ENCODE measurements at regions not wholly inside any gene's neighbourhood (a gene's known extent, or its start where the extent isn't known, plus 50 kb on each side); places are given as distances from the start of the nearest gene placed in this dataset.

DNA sequence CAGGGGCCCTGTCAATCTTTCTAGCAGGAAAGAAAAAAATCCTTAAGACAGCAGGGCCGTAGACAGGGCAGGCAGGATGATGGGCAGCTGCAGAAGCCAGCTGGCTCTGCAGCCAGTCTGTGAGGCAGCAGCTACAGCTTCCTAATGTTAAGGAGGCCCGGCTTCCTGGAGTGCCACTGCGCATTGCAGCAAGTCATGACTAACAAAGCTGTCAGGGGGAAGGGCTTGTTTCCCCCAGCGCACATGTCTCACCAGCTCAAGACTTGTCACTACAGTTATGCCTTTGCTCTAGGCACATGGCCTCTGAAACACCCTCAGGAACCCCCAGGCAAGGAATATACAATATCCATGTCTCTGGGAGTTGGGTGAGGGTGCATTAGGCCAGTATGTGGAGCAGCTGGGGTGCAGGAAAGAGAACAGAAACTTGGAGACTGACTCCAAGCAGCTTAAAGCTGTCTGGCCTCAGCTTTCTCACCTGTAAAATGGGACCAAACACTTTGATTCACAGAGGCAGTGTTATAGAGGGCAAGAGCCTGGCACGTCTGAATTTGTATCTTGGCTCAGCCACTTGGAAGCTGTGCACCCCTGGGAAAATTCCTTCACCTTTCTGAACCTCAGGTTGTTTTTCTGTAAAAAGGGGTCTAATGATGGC is 220.0 kb downstream of the HAPSTR1 start:
- H3K36me3 ChIP-seq (ENCODE audit: insufficient read depth, low read length) = no peaks in the 10 kb centered on the region
- no peaks in the 10 kb centered on the region for H3K36me3 Mint-ChIP-seq
- intact Hi-C loops (cut with micrococcal nuclease) = no loop called here

DNA sequence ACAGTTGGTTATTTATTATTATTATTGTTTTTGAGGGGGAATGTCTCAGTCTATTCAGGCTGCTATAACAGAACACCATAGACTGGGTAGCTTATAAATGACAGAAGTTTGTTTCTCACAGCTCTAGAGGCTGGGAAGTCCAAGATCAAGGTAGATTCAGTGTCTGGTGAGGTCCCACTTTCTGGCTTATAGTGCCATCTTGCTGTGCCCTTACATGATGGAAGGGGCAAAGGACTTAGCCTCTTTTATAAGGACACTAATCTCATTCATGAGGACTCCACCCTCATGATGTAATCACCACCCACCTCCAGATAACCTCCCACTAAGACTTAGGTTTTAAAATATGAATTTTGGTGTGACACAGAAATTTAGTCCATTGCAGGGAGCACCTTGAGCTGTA is 224.6 kb downstream of the HAPSTR1 start:
- no peak overlapping the region for H3K27ac Mint-ChIP-seq
- Histone ChIP-seq H3K27ac (ENCODE audit: low read depth, low read length) (no peak overlapping the region), H3K27me3 (ENCODE audit: insufficient read depth, low read length) (no peaks in the 10 kb centered on the region), H3K36me3 (ENCODE audit: insufficient read depth, low read length) (no peaks in the 10 kb centered on the region), H3K4me3 (ENCODE audit: low read length in 2 of 2) (no peak overlapping the region), H3K4me1 (ENCODE audit: insufficient read depth, low read length) (no peaks in the 10 kb centered on the region), H3K9me3 (ENCODE audit: control insufficient read depth in 1 of 2, low read length in 2 of 2) (no peaks in the 10 kb centered on the region)
- CTCF ChIA-PET (ENCODE audit: partially characterized antibody) = no interaction called here
- H3K9me3 Mint-ChIP-seq = peaks cover 3 to 36% (median 19%) of the 10 kb centered on the region in 8 donors
- POLR2A ChIA-PET (ENCODE audit: partially characterized antibody) = no interaction called here
- intact Hi-C loops (cut with micrococcal nuclease) = no loop called here
- no peak for DNase-seq
- H3K4me1 Mint-ChIP-seq = no peaks in the 10 kb centered on the region
- H3K36me3 Mint-ChIP-seq = no peaks in the 10 kb centered on the region
- peaks cover 0 to 2% of the 10 kb centered on the region in 2 donors for H3K27me3 Mint-ChIP-seq
- no peak overlapping the region for H3K4me3 Mint-ChIP-seq

More for the DNA sequence above, 220.0 kb downstream of the HAPSTR1 start:
- ChIA-PET POLR2A (ENCODE audit: partially characterized antibody) (no interaction called here), CTCF (ENCODE audit: partially characterized antibody) (no interaction called here)
- Histone ChIP-seq H3K9me3 (ENCODE audit: control insufficient read depth in 1 of 2, low read length in 2 of 2) (no peaks in the 10 kb centered on the region), H3K4me1 (ENCODE audit: insufficient read depth, low read length) (no peaks in the 10 kb centered on the region), H3K27me3 (ENCODE audit: insufficient read depth, low read length) (no peaks in the 10 kb centered on the region), H3K4me3 (ENCODE audit: low read length in 2 of 2) (no peak overlapping the region), H3K27ac (ENCODE audit: low read depth, low read length) (no peak overlapping the region)
- no peak overlapping the region for H3K27ac Mint-ChIP-seq
- H3K27me3 Mint-ChIP-seq = peaks cover 0 to 2% of the 10 kb centered on the region in 2 donors
- no peak overlapping the region for H3K4me3 Mint-ChIP-seq
- H3K9me3 Mint-ChIP-seq = peaks cover 0 to 24% (median 10%) of the 10 kb centered on the region in 8 donors
- no peak for DNase-seq
- H3K4me1 Mint-ChIP-seq = no peaks in the 10 kb centered on the region

DNA sequence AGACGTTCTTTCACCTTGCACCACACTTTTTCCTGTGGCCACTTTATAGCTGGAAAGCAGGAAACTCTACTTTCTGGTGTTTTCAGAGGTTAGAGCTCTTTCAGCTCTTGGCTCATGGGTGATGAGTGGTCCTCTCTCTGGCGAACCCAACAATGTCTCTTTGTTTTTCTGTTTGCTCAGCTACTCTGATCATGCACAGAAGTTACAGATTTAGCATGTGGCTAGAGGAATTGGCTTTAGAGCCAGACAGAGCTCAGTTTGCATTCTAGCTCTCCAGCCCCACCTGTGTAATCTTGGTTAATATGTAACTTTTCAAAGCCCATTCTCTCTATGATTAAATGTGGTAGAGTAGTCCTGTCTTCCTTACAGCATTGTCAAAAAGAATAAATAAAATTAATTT is 225.2 kb downstream of the HAPSTR1 start:
- no peak overlapping the region for H3K27ac Mint-ChIP-seq
- POLR2A ChIA-PET (ENCODE audit: partially characterized antibody) = no interaction called here
- no peaks in the 10 kb centered on the region for H3K4me1 ChIP-seq (ENCODE audit: insufficient read depth, low read length)

DNA sequence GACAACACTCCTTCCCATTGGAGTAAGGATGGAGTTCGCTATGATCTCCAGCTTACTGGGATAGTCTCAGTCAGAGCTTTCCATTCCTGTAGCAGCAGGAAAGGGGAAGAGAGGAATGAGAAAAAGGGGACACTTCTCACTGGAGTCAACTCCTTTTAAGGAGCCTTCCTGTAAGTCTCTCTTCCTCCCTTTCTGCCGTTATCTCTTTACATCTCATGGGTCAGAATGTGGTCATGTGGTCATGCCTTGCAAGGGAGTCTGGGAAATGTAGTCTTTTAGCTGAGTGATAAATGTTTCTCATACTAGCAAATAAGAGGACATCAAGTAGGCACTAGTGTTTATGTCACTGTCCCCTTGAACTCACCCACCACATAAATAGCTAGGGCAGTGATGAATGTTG is 227.3 kb downstream of the HAPSTR1 start:
- peaks cover 0 to 4% of the 10 kb centered on the region in 2 donors for H3K27me3 Mint-ChIP-seq
- H3K9me3 Mint-ChIP-seq = peaks cover 3 to 29% (median 17%) of the 10 kb centered on the region in 8 donors
- ChIA-PET POLR2A (ENCODE audit: partially characterized antibody) (no interaction called here), CTCF (ENCODE audit: partially characterized antibody) (no interaction called here)
- no peaks in the 10 kb centered on the region for H3K36me3 Mint-ChIP-seq
- H3K27ac Mint-ChIP-seq = no peak overlapping the region
- H3K4me1 ChIP-seq (ENCODE audit: insufficient read depth, low read length) = no peaks in the 10 kb centered on the region
- H3K27ac ChIP-seq (ENCODE audit: low read depth, low read length) = no peak overlapping the region
- H3K4me3 Mint-ChIP-seq = no peak overlapping the region
- no peaks in the 10 kb centered on the region for H3K4me1 Mint-ChIP-seq
- H3K36me3 ChIP-seq (ENCODE audit: insufficient read depth, low read length) = no peaks in the 10 kb centered on the region
- no peak for DNase-seq
- no peaks in the 10 kb centered on the region for H3K9me3 ChIP-seq (ENCODE audit: control insufficient read depth in 1 of 2, low read length in 2 of 2)
- no peak overlapping the region for H3K4me3 ChIP-seq (ENCODE audit: low read length in 2 of 2)
- H3K27me3 ChIP-seq (ENCODE audit: insufficient read depth, low read length) = no peaks in the 10 kb centered on the region
- intact Hi-C loops (cut with micrococcal nuclease) = no loop called here

More for the DNA sequence above, 225.2 kb downstream of the HAPSTR1 start:
- Histone ChIP-seq H3K9me3 (ENCODE audit: control insufficient read depth in 1 of 2, low read length in 2 of 2) (no peaks in the 10 kb centered on the region), H3K4me3 (ENCODE audit: low read length in 2 of 2) (no peak overlapping the region), H3K36me3 (ENCODE audit: insufficient read depth, low read length) (no peaks in the 10 kb centered on the region), H3K27ac (ENCODE audit: low read depth, low read length) (no peak overlapping the region), H3K27me3 (ENCODE audit: insufficient read depth, low read length) (no peaks in the 10 kb centered on the region)
- Mint-ChIP-seq H3K27me3 (peaks cover 0 to 2% of the 10 kb centered on the region in 2 donors), H3K4me1 (no peaks in the 10 kb centered on the region), H3K36me3 (no peaks in the 10 kb centered on the region), H3K9me3 (peaks cover 3 to 36% (median 21%) of the 10 kb centered on the region in 8 donors), H3K4me3 (no peak overlapping the region)
- intact Hi-C loops (cut with micrococcal nuclease) = no loop called here
- no peak for DNase-seq
- CTCF ChIA-PET (ENCODE audit: partially characterized antibody) = no interaction called here

DNA sequence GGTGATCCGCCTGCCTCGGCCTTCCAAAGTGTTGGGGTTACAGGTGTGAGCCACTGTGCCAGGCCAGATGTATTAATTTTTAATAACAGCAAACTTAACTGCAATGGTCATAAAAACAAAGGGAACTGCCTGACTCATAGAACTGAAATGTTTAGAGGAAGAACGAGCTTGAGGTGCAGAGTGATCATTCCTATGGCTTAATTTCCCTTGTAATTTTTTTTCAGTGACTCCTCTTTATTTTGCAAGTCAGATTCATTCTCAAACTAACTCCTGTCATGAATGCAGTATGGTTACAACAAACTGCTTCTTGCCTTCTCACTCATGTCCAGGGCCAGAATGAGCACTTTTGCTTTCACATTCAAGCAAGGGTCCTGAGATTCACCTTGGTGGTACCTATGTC is 231.3 kb downstream of the HAPSTR1 start:
- Histone ChIP-seq H3K36me3 (ENCODE audit: insufficient read depth, low read length) (no peaks in the 10 kb centered on the region), H3K27ac (ENCODE audit: low read depth, low read length) (no peak overlapping the region), H3K4me1 (ENCODE audit: insufficient read depth, low read length) (no peaks in the 10 kb centered on the region), H3K27me3 (ENCODE audit: insufficient read depth, low read length) (no peaks in the 10 kb centered on the region), H3K9me3 (ENCODE audit: control insufficient read depth in 1 of 2, low read length in 2 of 2) (no peaks in the 10 kb centered on the region), H3K4me3 (ENCODE audit: low read length in 2 of 2) (no peak overlapping the region)
- ChIA-PET CTCF (ENCODE audit: partially characterized antibody) (no interaction called here), POLR2A (ENCODE audit: partially characterized antibody) (no interaction called here)
- H3K27me3 Mint-ChIP-seq = peaks cover 0 to 6% of the 10 kb centered on the region in 2 donors
- H3K36me3 Mint-ChIP-seq = no peaks in the 10 kb centered on the region
- no peak for DNase-seq
- H3K9me3 Mint-ChIP-seq = peaks cover 8 to 17% (median 14%) of the 10 kb centered on the region in 8 donors
- H3K27ac Mint-ChIP-seq = no peak overlapping the region
- H3K4me1 Mint-ChIP-seq = no peaks in the 10 kb centered on the region
- intact Hi-C loops (cut with micrococcal nuclease) = no loop called here
- no peak overlapping the region for H3K4me3 Mint-ChIP-seq

DNA sequence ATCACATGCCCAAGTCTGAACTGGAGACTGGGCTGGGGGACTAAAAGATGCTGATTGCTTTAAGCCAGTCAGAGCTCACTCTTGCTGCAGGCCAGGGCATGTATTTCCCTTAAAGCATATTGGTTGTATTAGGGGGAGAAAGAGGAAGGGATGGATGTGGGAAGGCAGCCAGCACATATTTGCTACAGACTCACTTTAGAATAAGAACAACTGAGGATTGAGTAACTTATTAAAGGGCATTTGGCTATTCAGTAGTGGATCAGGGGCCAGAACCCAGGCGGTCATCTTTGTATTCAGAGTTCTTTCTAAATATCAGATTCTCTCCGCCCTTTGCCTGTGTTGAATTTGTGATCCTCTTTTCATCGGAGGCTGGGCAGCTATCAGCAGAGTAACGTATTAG is 231.7 kb downstream of the HAPSTR1 start:
- Histone ChIP-seq H3K36me3 (ENCODE audit: insufficient read depth, low read length) (no peaks in the 10 kb centered on the region), H3K4me3 (ENCODE audit: low read length in 2 of 2) (no peak overlapping the region), H3K4me1 (ENCODE audit: insufficient read depth, low read length) (no peaks in the 10 kb centered on the region), H3K27ac (ENCODE audit: low read depth, low read length) (no peak overlapping the region), H3K9me3 (ENCODE audit: control insufficient read depth in 1 of 2, low read length in 2 of 2) (no peaks in the 10 kb centered on the region), H3K27me3 (ENCODE audit: insufficient read depth, low read length) (no peaks in the 10 kb centered on the region)
- DNase-seq = no peak
- Mint-ChIP-seq H3K27ac (no peak overlapping the region), H3K36me3 (no peaks in the 10 kb centered on the region), H3K9me3 (peaks cover 8 to 14% (median 13%) of the 10 kb centered on the region in 8 donors), H3K27me3 (peaks cover 0 to 6% of the 10 kb centered on the region in 2 donors), H3K4me3 (no peak overlapping the region), H3K4me1 (no peaks in the 10 kb centered on the region)
- intact Hi-C loops (cut with micrococcal nuclease) = no loop called here
- CTCF ChIA-PET (ENCODE audit: partially characterized antibody) = no interaction called here
- POLR2A ChIA-PET (ENCODE audit: partially characterized antibody) = no interaction called here

DNA sequence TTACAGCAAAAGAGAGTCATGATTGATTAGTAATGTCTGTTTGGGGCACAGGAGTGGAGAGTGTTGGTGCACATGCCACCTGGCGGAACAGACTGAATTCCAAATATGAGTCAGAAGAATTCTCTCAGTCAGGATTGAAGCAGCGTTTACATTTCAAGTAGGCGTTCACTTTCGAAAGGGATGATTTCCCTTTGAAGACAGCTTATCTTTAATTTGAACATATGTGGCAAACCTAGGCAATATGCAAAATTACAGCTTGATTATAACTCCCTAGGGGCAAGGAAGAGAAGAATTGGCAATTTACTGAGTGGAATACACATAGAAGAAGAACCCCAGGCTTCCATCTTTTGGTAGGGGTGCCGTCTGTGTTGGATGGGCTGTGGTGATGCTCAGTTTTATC is 235.8 kb downstream of the HAPSTR1 start:
- Histone ChIP-seq H3K4me1 (ENCODE audit: insufficient read depth, low read length) (no peaks in the 10 kb centered on the region), H3K36me3 (ENCODE audit: insufficient read depth, low read length) (no peaks in the 10 kb centered on the region), H3K9me3 (ENCODE audit: control insufficient read depth in 1 of 2, low read length in 2 of 2) (no peaks in the 10 kb centered on the region), H3K27ac (ENCODE audit: low read depth, low read length) (no peak overlapping the region), H3K27me3 (ENCODE audit: insufficient read depth, low read length) (no peaks in the 10 kb centered on the region), H3K4me3 (ENCODE audit: low read length in 2 of 2) (no peak overlapping the region)
- H3K27ac Mint-ChIP-seq = no peak overlapping the region
- peaks cover 0 to 5% (median 3%) of the 10 kb centered on the region in 8 donors for H3K9me3 Mint-ChIP-seq
- intact Hi-C loops (cut with micrococcal nuclease) = no loop called here
- H3K36me3 Mint-ChIP-seq = no peaks in the 10 kb centered on the region
- POLR2A ChIA-PET (ENCODE audit: partially characterized antibody) = no interaction called here
- DNase-seq = no peak
- peaks cover 0 to 4% of the 10 kb centered on the region in 2 donors for H3K27me3 Mint-ChIP-seq
- CTCF ChIA-PET (ENCODE audit: partially characterized antibody) = no interaction called here
- no peak overlapping the region for H3K4me3 Mint-ChIP-seq
- no peaks in the 10 kb centered on the region for H3K4me1 Mint-ChIP-seq

DNA sequence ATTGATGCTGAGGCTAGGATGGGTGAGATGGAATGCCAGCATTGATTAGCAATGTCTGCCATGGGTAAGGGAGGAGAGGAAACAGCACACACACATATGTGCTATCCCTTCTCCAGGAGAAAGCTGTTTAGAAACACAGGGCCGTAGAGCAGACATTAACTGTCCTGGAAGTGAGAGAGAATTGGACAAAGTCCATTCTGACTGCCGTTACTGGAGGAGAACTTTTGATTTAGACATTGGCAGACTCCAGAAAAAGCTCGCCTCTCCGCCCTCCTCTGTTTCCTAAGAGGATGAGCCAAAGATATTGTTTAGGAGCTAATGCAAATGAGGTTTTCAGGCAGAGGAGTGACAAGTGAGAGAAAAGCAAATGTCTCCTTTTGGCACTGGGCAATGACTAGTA is 237.0 kb downstream of the HAPSTR1 start:
- ChIA-PET POLR2A (ENCODE audit: partially characterized antibody) (no interaction called here), CTCF (ENCODE audit: partially characterized antibody) (no interaction called here)
- Mint-ChIP-seq H3K9me3 (peaks cover 0 to 5% (median 3%) of the 10 kb centered on the region in 8 donors), H3K36me3 (no peaks in the 10 kb centered on the region), H3K27ac (no peak overlapping the region), H3K4me1 (no peaks in the 10 kb centered on the region), H3K4me3 (no peak overlapping the region), H3K27me3 (peaks cover 0 to 4% of the 10 kb centered on the region in 2 donors)
- Histone ChIP-seq H3K36me3 (ENCODE audit: insufficient read depth, low read length) (no peaks in the 10 kb centered on the region), H3K4me3 (ENCODE audit: low read length in 2 of 2) (no peak overlapping the region), H3K9me3 (ENCODE audit: control insufficient read depth in 1 of 2, low read length in 2 of 2) (no peaks in the 10 kb centered on the region), H3K4me1 (ENCODE audit: insufficient read depth, low read length) (no peaks in the 10 kb centered on the region), H3K27ac (ENCODE audit: low read depth, low read length) (no peak overlapping the region), H3K27me3 (ENCODE audit: insufficient read depth, low read length) (no peaks in the 10 kb centered on the region)
- DNase-seq = no peak
- intact Hi-C loops (cut with micrococcal nuclease) = no loop called here
